HEK293 (cell line): ENCODE measurements at regions not wholly inside any gene's neighbourhood (a gene's known extent, or its start where the extent isn't known, plus 50 kb on each side); places are given as distances from the start of the nearest gene placed in this dataset.
A peak's percentile ranks its signal among the peaks of the same experiment; 100 is the strongest.

Experiments
- CTCF ChIA-PET: fragments of 350-600 bp; formaldehyde crosslinking; extraction: SDS; loops from one replicate; lab custom pipeline; 2021; ENCODE audit warnings: antibody characterized with exemption; lab: Yijun Ruan, JAX
- POLR2A ChIA-PET: fragments of 300-600 bp; formaldehyde crosslinking; extraction: SDS; loops from one replicate; lab custom pipeline; 2020; ENCODE audit warnings: antibody characterized with exemption, inconsistent platforms; lab: Yijun Ruan, JAX
- H3K27ac ChIP-seq: fragments of 200-500 bp; sonication (Bioruptor generic); 2 replicates; pipeline ENCODE4 v1.5.1; 2014; ENCODE audit warnings: low read depth, low read length, control low read depth, inconsistent platforms; ENCODE audit errors: extremely low read depth
- H3K36me3 ChIP-seq, 2 experiments: fragments of 200-500 bp in 1 of 2; sonication (Bioruptor generic) in 1 of 2; 1 replicate in 1 of 2; 2 replicates in 1 of 2; pipeline ENCODE4 v1.5.1; 2014 to 2017; ENCODE audit warnings: inconsistent platforms in 2 of 2, low read length in 2 of 2; ENCODE audit not compliant: control insufficient read depth in 2 of 2, insufficient read depth in 1 of 2
- H3K4me1 ChIP-seq: fragments of 200-500 bp; sonication (Bioruptor generic); 2 replicates; pipeline ENCODE4 v1.5.1; 2014; ENCODE audit warnings: mild to moderate bottlenecking, low read length, inconsistent platforms; ENCODE audit not compliant: control insufficient read depth, insufficient read depth
- H3K4me3 ChIP-seq: 2 replicates; pipeline ENCODE4 v1.5.1; 2011; ENCODE audit warnings: low read depth, mild to moderate bottlenecking, control low read depth, low read length, moderate library complexity
- H3K9me3 ChIP-seq: fragments of 200-500 bp; sonication (Bioruptor generic); 2 replicates; pipeline ENCODE4 v1.5.1; 2014; ENCODE audit warnings: low read depth, low read length, inconsistent platforms; ENCODE audit not compliant: control insufficient read depth, insufficient read depth
- GLI2 ChIP-seq: fragments of 450-650 bp; formaldehyde crosslinking; IDR thresholded peaks from 2 replicates; pipeline ENCODE4; 2017; ENCODE audit warnings: missing biosample characterization, missing genetic modification characterization, low read depth, borderline replicate concordance
- PRDM1 ChIP-seq: fragments of 450-650 bp; formaldehyde crosslinking; IDR thresholded peaks from 2 replicates; pipeline ENCODE4; 2016; ENCODE audit warnings: missing biosample characterization, missing genetic modification characterization
- REPIN1 ChIP-seq: fragments of 450-650 bp; formaldehyde crosslinking; IDR thresholded peaks from 2 replicates; pipeline ENCODE4 v1.5.1; 2017; ENCODE audit warnings: missing biosample characterization, missing genetic modification characterization, low read depth
- SCRT2 ChIP-seq: fragments of 450-650 bp; formaldehyde crosslinking; IDR thresholded peaks from 2 replicates; pipeline ENCODE4 v1.5.1; 2016; ENCODE audit warnings: missing biosample characterization, missing genetic modification characterization
- SP2 ChIP-seq: fragments of 450-650 bp; formaldehyde crosslinking; IDR thresholded peaks from 2 replicates; pipeline ENCODE4 v1.5.1; 2016; ENCODE audit warnings: missing biosample characterization, missing genetic modification characterization
- SP3 ChIP-seq: fragments of 450-650 bp; formaldehyde crosslinking; IDR thresholded peaks from 2 replicates; pipeline ENCODE4 v1.5.1; 2016; ENCODE audit warnings: missing biosample characterization, missing genetic modification characterization
- SP7 ChIP-seq: fragments of 450-650 bp; formaldehyde crosslinking; IDR thresholded peaks from 2 replicates; pipeline ENCODE4 v1.5.1; 2016; ENCODE audit warnings: missing biosample characterization, missing genetic modification characterization
- ZBTB17 ChIP-seq: fragments of 450-650 bp; formaldehyde crosslinking; IDR thresholded peaks from 2 replicates; pipeline ENCODE4 v1.5.1; 2016; ENCODE audit warnings: missing biosample characterization, missing genetic modification characterization
- ZNF10 ChIP-seq: fragments of 450-650 bp; formaldehyde crosslinking; IDR thresholded peaks from 2 replicates; pipeline ENCODE4 v1.5.1; 2017; ENCODE audit warnings: missing biosample characterization, missing genetic modification characterization
- ZNF157 ChIP-seq: fragments of 450-650 bp; formaldehyde crosslinking; IDR thresholded peaks from 2 replicates; pipeline ENCODE4 v1.5.1; 2016; ENCODE audit warnings: missing biosample characterization, missing genetic modification characterization
- ZNF19 ChIP-seq: fragments of 450-650 bp; formaldehyde crosslinking; IDR thresholded peaks from 2 replicates; pipeline ENCODE4; 2016; ENCODE audit warnings: missing biosample characterization, missing genetic modification characterization, low read depth
- ZNF302 ChIP-seq: fragments of 450-650 bp; formaldehyde crosslinking; IDR thresholded peaks from 2 replicates; pipeline ENCODE4 v1.5.1; 2016; ENCODE audit warnings: missing biosample characterization, missing genetic modification characterization, low read depth
- ZNF473 ChIP-seq: fragments of 450-650 bp; formaldehyde crosslinking; IDR thresholded peaks from 2 replicates; pipeline ENCODE4 v1.5.1; 2017; ENCODE audit warnings: missing biosample characterization, missing genetic modification characterization
- ZNF549 ChIP-seq: fragments of 450-650 bp; IDR thresholded peaks from 2 replicates; pipeline ENCODE4 v1.5.1; 2018; ENCODE audit warnings: missing biosample characterization, missing genetic modification characterization, mild to moderate bottlenecking, inconsistent platforms, moderate library complexity
- ZNF561 ChIP-seq: fragments of 450-650 bp; IDR thresholded peaks from 2 replicates; pipeline ENCODE4 v1.5.1; 2018; ENCODE audit warnings: missing biosample characterization, missing genetic modification characterization, borderline replicate concordance
- ZNF677 ChIP-seq: fragments of 450-650 bp; IDR thresholded peaks from 2 replicates; pipeline ENCODE4 v1.5.0; 2018; ENCODE audit warnings: missing biosample characterization, mild to moderate bottlenecking, missing genetic modification characterization, moderate library complexity
- ZNF76 ChIP-seq: fragments of 450-650 bp; formaldehyde crosslinking; IDR thresholded peaks from 2 replicates; pipeline ENCODE4; 2016; ENCODE audit warnings: low read depth, missing biosample characterization, missing genetic modification characterization, borderline replicate concordance
- TF ChIP-seq, protein P1 (sequence below): fragments of 450-650 bp; formaldehyde crosslinking; IDR thresholded peaks from 2 replicates; pipeline ENCODE4 v1.5.1; 2016; ENCODE audit warnings: missing biosample characterization, missing genetic modification characterization, borderline replicate concordance
- TF ChIP-seq, protein P2 (sequence below): fragments of 450-650 bp; formaldehyde crosslinking; IDR thresholded peaks from 2 replicates; pipeline ENCODE4 v1.5.1; 2016; ENCODE audit warnings: missing biosample characterization, missing genetic modification characterization
- TF ChIP-seq, protein P3 (sequence below): sonication (generic); formaldehyde crosslinking; IDR thresholded peaks from 2 replicates; pipeline ENCODE4 v1.8.1; 2022; ENCODE audit warnings: mild to moderate bottlenecking, moderate library complexity, missing genetic modification reagents
- TF ChIP-seq, protein P4 (sequence below): fragments of 450-650 bp; IDR thresholded peaks from 2 replicates; pipeline ENCODE4 v1.5.1; 2018; ENCODE audit warnings: missing biosample characterization, mild to moderate bottlenecking, missing genetic modification characterization
- TF ChIP-seq, protein P5 (sequence below): fragments of 450-650 bp; formaldehyde crosslinking; IDR thresholded peaks from 2 replicates; pipeline ENCODE4 v1.5.1; 2016; ENCODE audit warnings: missing biosample characterization, missing genetic modification characterization

DNA sequence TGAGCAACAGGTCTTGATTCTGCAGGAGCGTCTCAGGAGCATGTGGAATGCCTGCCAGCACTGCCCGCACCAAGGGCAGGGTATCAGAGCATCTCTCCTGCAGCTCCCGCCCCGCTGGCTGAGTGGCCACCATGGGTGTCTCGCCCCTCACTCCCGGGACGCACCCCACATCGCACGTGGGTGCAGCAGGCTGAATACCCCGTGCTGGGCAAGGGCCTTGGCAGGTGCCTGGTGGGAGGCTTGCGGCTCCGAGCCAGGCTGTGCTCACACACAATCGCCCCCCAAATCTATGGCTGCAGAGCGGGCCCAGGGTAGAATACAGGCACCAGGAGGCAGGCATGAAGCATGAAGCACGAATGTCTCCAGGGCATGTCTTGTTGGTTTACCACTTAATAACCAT lies 103.9 kb upstream of the TMEM132D start:
- POLR2A ChIA-PET = no interaction called here
- no peak for TF ChIP-seq ZNF677 (tag by site-specific recombination)
- TF ChIP-seq ZNF19 (tag by site-specific recombination) = no peak
- no peak for TF ChIP-seq ZNF302 (tag by site-specific recombination)
- no peak for TF ChIP-seq ZNF157 (tag by site-specific recombination)
- TF ChIP-seq SCRT2 (tag by site-specific recombination) = peak; percentile 43; the same call in 1 of the 2 replicates
- TF ChIP-seq, protein P1, sequence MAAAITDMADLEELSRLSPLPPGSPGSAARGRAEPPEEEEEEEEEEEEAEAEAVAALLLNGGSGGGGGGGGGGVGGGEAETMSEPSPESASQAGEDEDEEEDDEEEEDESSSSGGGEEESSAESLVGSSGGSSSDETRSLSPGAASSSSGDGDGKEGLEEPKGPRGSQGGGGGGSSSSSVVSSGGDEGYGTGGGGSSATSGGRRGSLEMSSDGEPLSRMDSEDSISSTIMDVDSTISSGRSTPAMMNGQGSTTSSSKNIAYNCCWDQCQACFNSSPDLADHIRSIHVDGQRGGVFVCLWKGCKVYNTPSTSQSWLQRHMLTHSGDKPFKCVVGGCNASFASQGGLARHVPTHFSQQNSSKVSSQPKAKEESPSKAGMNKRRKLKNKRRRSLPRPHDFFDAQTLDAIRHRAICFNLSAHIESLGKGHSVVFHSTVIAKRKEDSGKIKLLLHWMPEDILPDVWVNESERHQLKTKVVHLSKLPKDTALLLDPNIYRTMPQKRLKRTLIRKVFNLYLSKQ (tag by site-specific recombination) = no peak

DNA sequence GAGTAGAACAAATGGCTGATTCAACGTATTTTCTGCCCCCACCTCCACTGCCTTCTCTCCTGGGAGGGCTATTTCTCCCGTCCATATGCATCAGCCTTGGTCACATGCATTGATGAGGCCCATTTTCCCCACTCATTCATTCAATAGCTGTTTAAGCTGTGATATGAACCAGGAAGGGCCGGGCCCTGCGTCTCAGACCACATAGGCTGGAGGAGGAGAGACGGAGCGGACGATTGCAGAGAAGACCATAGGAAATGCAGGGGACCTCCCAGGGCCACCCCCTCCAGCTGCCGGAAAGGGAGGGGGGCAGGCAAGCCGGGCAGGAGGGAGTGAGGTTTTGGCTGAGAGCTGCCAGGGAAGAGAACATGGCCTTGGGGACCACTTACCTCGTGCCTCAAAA lies 104.4 kb upstream of the TMEM132D start:
- Histone ChIP-seq H3K27ac (no peak overlapping the region), H3K9me3 (no peaks in the 10 kb centered on the region), H3K4me1 (no peaks in the 10 kb centered on the region), H3K36me3 (no peaks in the 10 kb centered on the region), H3K4me3 (no peak overlapping the region)
- no peak for TF ChIP-seq ZNF561 (tag by site-specific recombination)
- TF ChIP-seq, protein P2, sequence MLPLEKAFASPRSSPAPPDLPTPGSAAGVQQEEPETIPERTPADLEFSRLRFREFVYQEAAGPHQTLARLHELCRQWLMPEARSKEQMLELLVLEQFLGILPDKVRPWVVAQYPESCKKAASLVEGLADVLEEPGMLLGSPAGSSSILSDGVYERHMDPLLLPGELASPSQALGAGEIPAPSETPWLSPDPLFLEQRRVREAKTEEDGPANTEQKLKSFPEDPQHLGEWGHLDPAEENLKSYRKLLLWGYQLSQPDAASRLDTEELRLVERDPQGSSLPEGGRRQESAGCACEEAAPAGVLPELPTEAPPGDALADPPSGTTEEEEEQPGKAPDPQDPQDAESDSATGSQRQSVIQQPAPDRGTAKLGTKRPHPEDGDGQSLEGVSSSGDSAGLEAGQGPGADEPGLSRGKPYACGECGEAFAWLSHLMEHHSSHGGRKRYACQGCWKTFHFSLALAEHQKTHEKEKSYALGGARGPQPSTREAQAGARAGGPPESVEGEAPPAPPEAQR (tag by site-specific recombination) = no peak
- TF ChIP-seq SP3 (tag by site-specific recombination) = no peak
- TF ChIP-seq ZNF549 (tag by site-specific recombination) = no peak
- TF ChIP-seq, protein P3, sequence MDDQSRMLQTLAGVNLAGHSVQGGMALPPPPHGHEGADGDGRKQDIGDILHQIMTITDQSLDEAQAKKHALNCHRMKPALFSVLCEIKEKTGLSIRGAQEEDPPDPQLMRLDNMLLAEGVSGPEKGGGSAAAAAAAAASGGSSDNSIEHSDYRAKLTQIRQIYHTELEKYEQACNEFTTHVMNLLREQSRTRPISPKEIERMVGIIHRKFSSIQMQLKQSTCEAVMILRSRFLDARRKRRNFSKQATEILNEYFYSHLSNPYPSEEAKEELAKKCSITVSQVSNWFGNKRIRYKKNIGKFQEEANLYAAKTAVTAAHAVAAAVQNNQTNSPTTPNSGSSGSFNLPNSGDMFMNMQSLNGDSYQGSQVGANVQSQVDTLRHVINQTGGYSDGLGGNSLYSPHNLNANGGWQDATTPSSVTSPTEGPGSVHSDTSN (CRISPR knock-in tag) = no peak
- no peak for TF ChIP-seq GLI2 (tag by site-specific recombination)
- no peak for TF ChIP-seq REPIN1
- no peak for TF ChIP-seq ZNF10 (tag by site-specific recombination)
- TF ChIP-seq SP2 (tag by site-specific recombination) = no peak
- no peak for TF ChIP-seq ZNF473 (tag by site-specific recombination)
- no peak for TF ChIP-seq ZNF76
- ChIA-PET POLR2A (no interaction called here), CTCF (no interaction called here)

More for the DNA sequence above, 103.9 kb upstream of the TMEM132D start:
- CTCF ChIA-PET = no interaction called here
- H3K36me3 ChIP-seq = no peaks in the 10 kb centered on the region
- H3K4me1 ChIP-seq = no peaks in the 10 kb centered on the region
- no peak overlapping the region for H3K27ac ChIP-seq
- no peak overlapping the region for H3K4me3 ChIP-seq
- no peaks in the 10 kb centered on the region for H3K9me3 ChIP-seq

DNA sequence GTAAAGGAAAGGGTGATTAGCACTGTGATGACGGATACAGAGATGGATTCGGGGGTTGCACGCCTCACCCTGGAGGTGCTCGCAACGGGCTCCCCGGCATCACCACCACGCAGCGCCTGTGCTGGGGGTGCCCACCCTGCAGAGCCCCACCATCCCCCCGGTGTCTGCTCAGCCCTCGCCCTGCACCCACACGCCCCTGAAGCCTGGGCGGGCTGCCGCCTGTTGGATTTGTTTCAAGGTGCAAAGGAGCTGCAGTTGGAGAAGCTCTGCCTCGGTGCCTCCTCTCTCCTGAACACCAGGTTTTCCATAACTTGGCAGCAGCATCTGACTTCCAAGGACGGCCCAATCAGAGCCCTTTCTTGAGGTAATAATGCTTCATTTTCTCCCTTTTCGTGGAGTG lies 106.1 kb upstream of the TMEM132D start:
- Histone ChIP-seq H3K9me3 (no peaks in the 10 kb centered on the region), H3K4me3 (no peak overlapping the region), H3K4me1 (no peaks in the 10 kb centered on the region), H3K27ac (no peak overlapping the region), H3K36me3 (no peaks in the 10 kb centered on the region)
- ChIA-PET CTCF (interaction anchor here (0.8 kb wide), 1 partner anchor 22 kb away, joined by 3 read pairs; no protein-coding TSS in a partner anchor), POLR2A (no interaction called here)
- TF ChIP-seq ZBTB17 (tag by site-specific recombination) = no peak
- TF ChIP-seq, protein P4, sequence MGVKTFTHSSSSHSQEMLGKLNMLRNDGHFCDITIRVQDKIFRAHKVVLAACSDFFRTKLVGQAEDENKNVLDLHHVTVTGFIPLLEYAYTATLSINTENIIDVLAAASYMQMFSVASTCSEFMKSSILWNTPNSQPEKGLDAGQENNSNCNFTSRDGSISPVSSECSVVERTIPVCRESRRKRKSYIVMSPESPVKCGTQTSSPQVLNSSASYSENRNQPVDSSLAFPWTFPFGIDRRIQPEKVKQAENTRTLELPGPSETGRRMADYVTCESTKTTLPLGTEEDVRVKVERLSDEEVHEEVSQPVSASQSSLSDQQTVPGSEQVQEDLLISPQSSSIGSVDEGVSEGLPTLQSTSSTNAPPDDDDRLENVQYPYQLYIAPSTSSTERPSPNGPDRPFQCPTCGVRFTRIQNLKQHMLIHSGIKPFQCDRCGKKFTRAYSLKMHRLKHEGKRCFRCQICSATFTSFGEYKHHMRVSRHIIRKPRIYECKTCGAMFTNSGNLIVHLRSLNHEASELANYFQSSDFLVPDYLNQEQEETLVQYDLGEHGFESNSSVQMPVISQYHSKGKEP (tag by site-specific recombination) = no peak
- TF ChIP-seq SP7 (tag by site-specific recombination) = no peak
- TF ChIP-seq, protein P1 (tag by site-specific recombination) = no peak
- TF ChIP-seq, protein P5, sequence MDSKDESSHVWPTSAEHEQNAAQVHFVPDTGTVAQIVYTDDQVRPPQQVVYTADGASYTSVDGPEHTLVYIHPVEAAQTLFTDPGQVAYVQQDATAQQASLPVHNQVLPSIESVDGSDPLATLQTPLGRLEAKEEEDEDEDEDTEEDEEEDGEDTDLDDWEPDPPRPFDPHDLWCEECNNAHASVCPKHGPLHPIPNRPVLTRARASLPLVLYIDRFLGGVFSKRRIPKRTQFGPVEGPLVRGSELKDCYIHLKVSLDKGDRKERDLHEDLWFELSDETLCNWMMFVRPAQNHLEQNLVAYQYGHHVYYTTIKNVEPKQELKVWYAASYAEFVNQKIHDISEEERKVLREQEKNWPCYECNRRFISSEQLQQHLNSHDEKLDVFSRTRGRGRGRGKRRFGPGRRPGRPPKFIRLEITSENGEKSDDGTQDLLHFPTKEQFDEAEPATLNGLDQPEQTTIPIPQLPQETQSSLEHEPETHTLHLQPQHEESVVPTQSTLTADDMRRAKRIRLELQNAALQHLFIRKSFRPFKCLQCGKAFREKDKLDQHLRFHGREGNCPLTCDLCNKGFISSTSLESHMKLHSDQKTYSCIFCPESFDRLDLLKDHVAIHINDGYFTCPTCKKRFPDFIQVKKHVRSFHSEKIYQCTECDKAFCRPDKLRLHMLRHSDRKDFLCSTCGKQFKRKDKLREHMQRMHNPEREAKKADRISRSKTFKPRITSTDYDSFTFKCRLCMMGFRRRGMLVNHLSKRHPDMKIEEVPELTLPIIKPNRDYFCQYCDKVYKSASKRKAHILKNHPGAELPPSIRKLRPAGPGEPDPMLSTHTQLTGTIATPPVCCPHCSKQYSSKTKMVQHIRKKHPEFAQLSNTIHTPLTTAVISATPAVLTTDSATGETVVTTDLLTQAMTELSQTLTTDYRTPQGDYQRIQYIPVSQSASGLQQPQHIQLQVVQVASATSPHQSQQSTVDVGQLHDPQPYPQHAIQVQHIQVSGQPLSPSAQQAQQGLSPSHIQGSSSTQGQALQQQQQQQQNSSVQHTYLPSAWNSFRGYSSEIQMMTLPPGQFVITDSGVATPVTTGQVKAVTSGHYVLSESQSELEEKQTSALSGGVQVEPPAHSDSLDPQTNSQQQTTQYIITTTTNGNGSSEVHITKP (tag by site-specific recombination) = no peak
- no peak for TF ChIP-seq PRDM1 (tag by site-specific recombination)
